GM18498 (cell line): ENCODE measurements at regions not wholly inside any gene's neighbourhood (a gene's known extent, or its start where the extent isn't known, plus 50 kb on each side); places are given as distances from the start of the nearest gene placed in this dataset.

Experiments used
- ATAC-seq: cut with Tn5 transposase; IDR thresholded peaks from one replicate; pipeline ENCODE4 v1.9.1; 2021; ENCODE audit warnings: mild to moderate bottlenecking, moderate library complexity; ENCODE audit not compliant: unreplicated experiment

- no peak for ATAC-seq
Measured at GRCh38 chr2:177141866-177142265, 70.7 kb upstream of the HNRNPA3 start.

GRCh38 chr2:177143444-177143843, 69.2 kb upstream of the HNRNPA3 start:
- ATAC-seq, result no peak

GRCh38 chr2:177147093-177147694, 65.4 kb upstream of the HNRNPA3 start:
- ATAC-seq, result peak; percentile 57

GRCh38 chr2:177147834-177148445, 64.7 kb upstream of the HNRNPA3 start:
- no peak for ATAC-seq

- ATAC-seq, result peak; percentile 91
Measured at GRCh38 chr2:177148477-177149154, 64.0 kb upstream of the HNRNPA3 start.

- ATAC-seq, result no peak
Measured at GRCh38 chr2:177149155-177149503, 63.5 kb upstream of the HNRNPA3 start.

- no peak for ATAC-seq
Measured at GRCh38 chr2:177153805-177154204, 58.8 kb upstream of the HNRNPA3 start.

- no peak for ATAC-seq
Measured at GRCh38 chr2:177154809-177155208, 57.8 kb upstream of the HNRNPA3 start.

- no peak for ATAC-seq
Measured at GRCh38 chr2:177155631-177156030, 57.0 kb upstream of the HNRNPA3 start.

- ATAC-seq, result no peak
Measured at GRCh38 chr2:177161741-177162460, 50.7 kb upstream of the HNRNPA3 start.
